GM23338 (cell line): ENCODE measurements at regions not wholly inside any gene's neighbourhood (a gene's known extent, or its start where the extent isn't known, plus 50 kb on each side); places are given as distances from the start of the nearest gene placed in this dataset.

Experiments
- ATAC-seq: fragments of 200-7000 bp; cut with Tn5 transposase; 3 replicates; pipeline ENCODE4 v1.9.1; 2020
- DNase-seq: peaks from one replicate; pipeline ENCODE4 v3.0.0-alpha.2; 2015; ENCODE audit warnings: low spot score
- H2AFZ ChIP-seq: fragments of 200-600 bp; sonication (generic); 2 replicates; pipeline ENCODE4 v1.8.0; 2016; ENCODE audit warnings: antibody characterized with exemption, mild to moderate bottlenecking, moderate library complexity
- H3F3A ChIP-seq: fragments of 200-600 bp; sonication (generic); replicated peaks from 2 replicates; pipeline ENCODE4 v1.8.0; 2017; ENCODE audit warnings: antibody characterized with exemption, mixed run types, low read depth
- H3K27ac ChIP-seq: fragments of 200-600 bp; sonication (generic); 2 replicates; pipeline ENCODE4 v1.6.1; 2016; ENCODE audit warnings: low read depth
- H3K27me3 ChIP-seq: fragments of 200-600 bp; sonication (generic); 2 replicates; pipeline ENCODE4 v1.8.0; 2016; ENCODE audit warnings: mild to moderate bottlenecking, mixed run types, moderate library complexity; ENCODE audit not compliant: insufficient read depth
- H3K36me3 ChIP-seq: fragments of 200-600 bp; sonication (generic); 2 replicates; pipeline ENCODE4 v1.8.0; 2016; ENCODE audit warnings: mild to moderate bottlenecking; ENCODE audit not compliant: insufficient read depth
- H3K4me1 ChIP-seq: fragments of 200-600 bp; sonication (generic); 2 replicates; pipeline ENCODE4 v1.8.0; 2016; ENCODE audit warnings: mild to moderate bottlenecking, moderate library complexity; ENCODE audit not compliant: insufficient read depth
- H3K4me2 ChIP-seq: fragments of 200-600 bp; sonication (generic); 2 replicates; pipeline ENCODE4 v1.7.1; 2017; ENCODE audit warnings: mixed run types
- H3K4me3 ChIP-seq: fragments of 200-600 bp; sonication (generic); 2 replicates; pipeline ENCODE4 v1.6.1; 2016; ENCODE audit warnings: mixed run types
- H3K79me2 ChIP-seq: fragments of 200-600 bp; sonication (generic); replicated peaks from 2 replicates; pipeline ENCODE4 v1.8.0; 2017; ENCODE audit warnings: mild to moderate bottlenecking; ENCODE audit not compliant: insufficient read depth
- H3K9me2 ChIP-seq: fragments of 200-600 bp; sonication (generic); 2 replicates; pipeline ENCODE4 v1.8.0; 2017; ENCODE audit not compliant: insufficient read depth
- H4K20me1 ChIP-seq: fragments of 200-600 bp; sonication (generic); replicated peaks from 2 replicates; pipeline ENCODE4 v1.8.0; 2017; ENCODE audit warnings: mild to moderate bottlenecking; ENCODE audit not compliant: insufficient read depth
- H3K27ac Mint-ChIP-seq: 2 replicates; pipeline ENCODE4 v1.8.0; 2020; ENCODE audit warnings: inconsistent platforms, mild to moderate bottlenecking, moderate library complexity, mixed read lengths
- H3K27me3 Mint-ChIP-seq: 3 replicates; pipeline ENCODE4 v1.8.0; 2022; ENCODE audit warnings: low read depth, mild to moderate bottlenecking, moderate library complexity, mixed read lengths, inconsistent platforms; ENCODE audit not compliant: insufficient read depth, poor library complexity
- H3K36me3 Mint-ChIP-seq: 3 replicates; pipeline ENCODE4 v1.8.0; 2021; ENCODE audit warnings: low read depth, mild to moderate bottlenecking, inconsistent platforms, moderate library complexity, mixed read lengths
- H3K4me1 Mint-ChIP-seq: 3 replicates; pipeline ENCODE4 v1.8.0; 2020; ENCODE audit warnings: mild to moderate bottlenecking, inconsistent platforms, mixed read lengths
- H3K4me3 Mint-ChIP-seq: 3 replicates; pipeline ENCODE4 v1.8.0; 2021; ENCODE audit warnings: moderate library complexity, mild to moderate bottlenecking, inconsistent platforms, mixed read lengths
- H3K9me3 Mint-ChIP-seq: 3 replicates; pipeline ENCODE4 v1.8.0; 2020; ENCODE audit warnings: moderate library complexity, mild to moderate bottlenecking, inconsistent platforms, mixed read lengths
- CREB1 ChIP-seq: fragments of 250-450 bp; sonication (Bioruptor Pico); IDR thresholded peaks from 2 replicates; pipeline ENCODE4 v1.5.0; 2020; ENCODE audit warnings: low read depth, mild to moderate bottlenecking, moderate library complexity
- CTCF ChIP-seq, 2 experiments: fragments of 200-600 bp in 1 of 2; sonication (generic) in 1 of 2; conservative IDR thresholded peaks; 2 replicates each; pipeline versions ENCODE4 v1.5.1 to v1.6.1; 2016 to 2017; ENCODE audit warnings: antibody characterized with exemption in 2 of 2, low read depth in 2 of 2, mild to moderate bottlenecking in 2 of 2, moderate library complexity in 1 of 2
- ETS1 ChIP-seq: IDR thresholded peaks from 2 replicates; pipeline ENCODE4 v1.6.1; 2016; ENCODE audit warnings: antibody characterized with exemption
- EZH2 ChIP-seq: fragments of 200-600 bp; sonication (generic); IDR thresholded peaks from one replicate; pipeline ENCODE4 v1.8.0; 2017; ENCODE audit warnings: antibody characterized with exemption, mild to moderate bottlenecking, low read depth; ENCODE audit not compliant: unreplicated experiment
- EZH2phosphoT487 ChIP-seq: fragments of 200-600 bp; sonication (generic); IDR thresholded peaks from one replicate; pipeline ENCODE4 v1.8.1; 2018; ENCODE audit warnings: antibody characterized with exemption; ENCODE audit not compliant: unreplicated experiment
- JUNB ChIP-seq: IDR thresholded peaks from one replicate; pipeline ENCODE4 v1.6.1; 2016; ENCODE audit warnings: antibody characterized with exemption; ENCODE audit not compliant: unreplicated experiment
- NANOG ChIP-seq: IDR thresholded peaks from 2 replicates; pipeline ENCODE4 v1.6.1; 2016; ENCODE audit warnings: antibody characterized with exemption, borderline replicate concordance
- POLR2AphosphoS5 ChIP-seq: IDR thresholded peaks from 2 replicates; pipeline ENCODE4 v1.6.1; 2016; ENCODE audit warnings: antibody characterized with exemption, low read depth
- REST ChIP-seq: IDR thresholded peaks from one replicate; pipeline ENCODE4 v1.6.1; 2018; ENCODE audit warnings: antibody characterized with exemption; ENCODE audit not compliant: unreplicated experiment
- ZNF114 ChIP-seq: fragments of 250-450 bp; sonication (Bioruptor Pico); IDR thresholded peaks from 2 replicates; pipeline ENCODE4 v1.5.0; 2020; ENCODE audit warnings: mild to moderate bottlenecking, moderate library complexity
- ZNF331 ChIP-seq: fragments of 250-450 bp; sonication (Bioruptor Pico); IDR thresholded peaks from 2 replicates; pipeline ENCODE4 v1.5.0; 2020; ENCODE audit warnings: low read depth, mild to moderate bottlenecking, moderate library complexity
- ZNF462 ChIP-seq: fragments of 250-450 bp; sonication (Bioruptor Pico); IDR thresholded peaks from 2 replicates; pipeline ENCODE4 v1.5.0; 2020; ENCODE audit warnings: mild to moderate bottlenecking, moderate library complexity

- no peak for TF ChIP-seq ZNF462
- no peak for TF ChIP-seq POLR2AphosphoS5
- no peak for TF ChIP-seq ZNF331 (CRISPR knock-in tag)
- TF ChIP-seq ZNF114 (CRISPR knock-in tag) = no peak
- no peak for TF ChIP-seq JUNB
- TF ChIP-seq EZH2phosphoT487 = no peak
- no peak for TF ChIP-seq NANOG
Measured at GRCh38 chr5:109611061-109611460, 78.7 kb upstream of the MAN2A1 start (continued).

GRCh38 chr5:109610581-109610980, 79.1 kb upstream of the MAN2A1 start:
- no peaks in the 10 kb centered on the region for H3K4me1 Mint-ChIP-seq
- Histone ChIP-seq H4K20me1 (no peaks in the 10 kb centered on the region), H3K27ac (no peak overlapping the region), H3F3A (no peaks in the 10 kb centered on the region), H3K27me3 (no peaks in the 10 kb centered on the region), H3K4me2 (no peak overlapping the region), H3K9me2 (0 out of 2 replicates have a peak, but pooled peaks cover 10% of the 10 kb centered on the region), H2AFZ (no peak overlapping the region), H3K79me2 (no peaks in the 10 kb centered on the region), H3K4me1 (no peaks in the 10 kb centered on the region), H3K4me3 (no peak overlapping the region), H3K36me3 (no peaks in the 10 kb centered on the region)
- no peak overlapping the region for H3K27ac Mint-ChIP-seq
- no peaks in the 10 kb centered on the region for H3K36me3 Mint-ChIP-seq
- H3K4me3 Mint-ChIP-seq = no peak overlapping the region
- H3K27me3 Mint-ChIP-seq = no peaks in the 10 kb centered on the region
- no peaks in the 10 kb centered on the region for H3K9me3 Mint-ChIP-seq
- ATAC-seq = no peak
- DNase-seq = no peak
- no peak for TF ChIP-seq ZNF114 (CRISPR knock-in tag)
- no peak for TF ChIP-seq CTCF (conservative IDR thresholded peaks at IDR 0.05; ENCODE audit: low read depth in 2 of 2)
- no peak for TF ChIP-seq CREB1 (CRISPR knock-in tag)
- no peak for TF ChIP-seq NANOG
- no peak for TF ChIP-seq EZH2phosphoT487
- TF ChIP-seq EZH2 = no peak
- TF ChIP-seq ETS1 = no peak
- TF ChIP-seq REST = no peak
- TF ChIP-seq POLR2AphosphoS5 = no peak
